Ectodermal cell (in vitro differentiated cells): ENCODE measurements at regions not wholly inside any gene's neighbourhood (a gene's known extent, or its start where the extent isn't known, plus 50 kb on each side); places are given as distances from the start of the nearest gene placed in this dataset.

ENCODE experiments used
- H3K27ac ChIP-seq: 2 replicates; pipeline ENCODE4 v1.7.0; 2013; ENCODE audit warnings: mild to moderate bottlenecking, low read depth, low read length; ENCODE audit not compliant: insufficient read depth, poor library complexity, severe bottlenecking
- H3K27me3 ChIP-seq: 2 replicates; pipeline ENCODE4 v1.7.0; 2013; ENCODE audit warnings: mild to moderate bottlenecking, low read length; ENCODE audit not compliant: insufficient read depth, control insufficient read depth, poor library complexity, severe bottlenecking
- H3K36me3 ChIP-seq: one replicate; pipeline ENCODE4 v1.7.0; 2013; ENCODE audit warnings: low read length; ENCODE audit not compliant: control insufficient read depth, insufficient read depth
- H3K4me1 ChIP-seq: one replicate; pipeline ENCODE4 v1.7.0; 2013; ENCODE audit warnings: low read length; ENCODE audit not compliant: control insufficient read depth, insufficient read depth
- H3K4me3 ChIP-seq: 2 replicates; pipeline ENCODE4 v1.7.0; 2013; ENCODE audit warnings: low read depth, low read length, control low read depth; ENCODE audit not compliant: insufficient read depth
- H3K9me3 ChIP-seq: 2 replicates; pipeline ENCODE4 v1.7.0; 2013; ENCODE audit warnings: mild to moderate bottlenecking, low read length, moderate library complexity; ENCODE audit not compliant: control insufficient read depth
- WGBS, 2 experiments: methylation state at CpG; one replicate each; pipeline ENCODE4 v1.1.7; 2013; ENCODE audit warnings: missing lambda C conversion rate in 2 of 2; 5-methylcytosine and 5-hydroxymethylcytosine counted together

DNA sequence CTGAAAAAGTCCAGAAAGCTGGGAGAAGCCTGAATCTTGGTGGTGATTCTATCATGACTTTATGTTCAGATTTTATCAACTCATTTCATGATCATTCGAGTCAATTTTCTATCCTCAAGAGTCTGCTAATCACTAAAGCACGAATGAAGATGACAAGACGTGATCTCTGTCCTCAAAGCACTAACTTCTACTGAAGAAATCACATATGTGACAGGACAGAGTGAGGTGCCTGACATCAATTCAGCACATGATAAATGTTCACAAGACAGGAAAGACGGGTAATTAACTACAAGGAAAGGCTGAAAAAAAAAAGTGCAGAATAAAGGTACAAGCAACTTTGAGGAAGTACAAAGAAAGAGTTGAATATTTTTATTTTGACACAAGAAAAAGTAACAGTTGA, 487.1 kb downstream of the EFNB2 start:
- H3K27me3 ChIP-seq = no peaks in the 10 kb centered on the region
- H3K36me3 ChIP-seq = no peaks in the 10 kb centered on the region
- 69 to 73% methylated on average over 4 of the region's 4 CpGs for WGBS, 2 experiments
- H3K4me1 ChIP-seq = no peaks in the 10 kb centered on the region
- H3K27ac ChIP-seq = no peak overlapping the region
- no peaks in the 10 kb centered on the region for H3K9me3 ChIP-seq
- H3K4me3 ChIP-seq = no peak overlapping the region

DNA sequence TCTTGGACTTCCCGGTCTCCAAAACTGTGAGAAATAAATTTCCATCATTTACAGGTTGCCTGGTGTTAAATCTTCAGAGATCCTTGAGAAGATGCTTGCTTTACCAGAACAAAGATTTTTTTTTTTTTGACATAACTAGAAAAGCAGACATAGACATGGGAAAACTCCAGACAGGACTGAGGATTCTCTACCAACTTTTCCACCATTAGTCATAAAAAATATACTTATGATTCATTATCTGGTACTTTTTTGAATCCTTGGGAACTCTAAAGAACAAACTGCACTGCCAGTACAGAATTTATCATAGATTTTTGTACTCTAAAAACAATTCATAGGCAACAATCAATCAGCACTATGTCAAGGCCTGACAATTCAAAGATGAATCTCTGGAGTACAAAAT, 487.6 kb downstream of the EFNB2 start:
- Histone ChIP-seq H3K27me3 (no peaks in the 10 kb centered on the region), H3K9me3 (no peaks in the 10 kb centered on the region), H3K4me3 (no peak overlapping the region), H3K36me3 (no peaks in the 10 kb centered on the region), H3K4me1 (no peaks in the 10 kb centered on the region), H3K27ac (no peak overlapping the region)
- 91 to 97% methylated on average over 1 of the region's 1 CpG for WGBS, 2 experiments

- Histone ChIP-seq H3K4me1 (no peaks in the 10 kb centered on the region), H3K27me3 (no peaks in the 10 kb centered on the region), H3K4me3 (no peak overlapping the region), H3K9me3 (no peaks in the 10 kb centered on the region), H3K36me3 (no peaks in the 10 kb centered on the region), H3K27ac (no peak overlapping the region)
- no CpG with 5 or more reads among the region's 1 CpG for WGBS, 2 experiments
Observed at GRCh38 chr13:106042996-106043581, 492.4 kb downstream of the EFNB2 start.

DNA sequence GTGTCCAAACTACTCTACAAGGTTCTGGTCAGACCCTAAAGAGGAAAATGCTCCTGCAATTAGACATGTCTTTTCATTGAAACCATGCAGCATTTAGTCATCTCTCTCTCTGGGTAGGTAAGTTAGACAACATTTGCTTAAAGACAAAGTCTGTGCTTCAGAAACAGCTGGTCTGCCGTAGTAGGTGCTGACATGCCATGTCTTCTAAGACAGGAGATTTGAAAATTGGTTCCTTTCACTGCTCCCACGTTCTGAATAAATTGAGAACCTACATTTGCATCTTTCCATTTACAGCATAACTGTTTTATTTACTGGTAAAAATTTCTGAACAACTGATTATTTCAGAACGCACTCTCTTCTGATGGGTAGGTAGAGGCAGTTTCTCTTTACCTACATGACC, 494.0 kb downstream of the EFNB2 start:
- WGBS, 2 experiments = 88 to 96% methylated on average over 3 of the region's 3 CpGs
- Histone ChIP-seq H3K9me3 (no peaks in the 10 kb centered on the region), H3K36me3 (no peaks in the 10 kb centered on the region), H3K4me1 (no peaks in the 10 kb centered on the region), H3K27ac (no peak overlapping the region), H3K4me3 (no peak overlapping the region), H3K27me3 (no peaks in the 10 kb centered on the region)

GRCh38 chr13:106038752-106039151, 496.7 kb downstream of the EFNB2 start:
- WGBS, 2 experiments = 87 to 91% methylated on average over 2 of the region's 2 CpGs
- H3K27ac ChIP-seq = no peak overlapping the region
- H3K4me1 ChIP-seq = no peaks in the 10 kb centered on the region
- no peak overlapping the region for H3K4me3 ChIP-seq
- H3K36me3 ChIP-seq = no peaks in the 10 kb centered on the region
- H3K27me3 ChIP-seq = no peaks in the 10 kb centered on the region
- no peaks in the 10 kb centered on the region for H3K9me3 ChIP-seq

GRCh38 chr13:106036870-106037269, 498.6 kb downstream of the EFNB2 start:
- no peak overlapping the region for H3K4me3 ChIP-seq
- H3K27me3 ChIP-seq = no peaks in the 10 kb centered on the region
- H3K36me3 ChIP-seq = no peaks in the 10 kb centered on the region
- 84% methylated on average over 6 of the region's 6 CpGs for WGBS, 2 experiments
- H3K4me1 ChIP-seq = no peaks in the 10 kb centered on the region
- no peak overlapping the region for H3K27ac ChIP-seq
- H3K9me3 ChIP-seq = no peaks in the 10 kb centered on the region

GRCh38 chr13:106034201-106034600, 501.3 kb downstream of the EFNB2 start:
- Histone ChIP-seq H3K36me3 (no peaks in the 10 kb centered on the region), H3K27ac (no peak overlapping the region), H3K27me3 (no peaks in the 10 kb centered on the region), H3K4me3 (no peak overlapping the region), H3K9me3 (no peaks in the 10 kb centered on the region), H3K4me1 (no peaks in the 10 kb centered on the region)
- WGBS, 2 experiments = 79 to 80% methylated on average over 6 of the region's 6 CpGs

DNA sequence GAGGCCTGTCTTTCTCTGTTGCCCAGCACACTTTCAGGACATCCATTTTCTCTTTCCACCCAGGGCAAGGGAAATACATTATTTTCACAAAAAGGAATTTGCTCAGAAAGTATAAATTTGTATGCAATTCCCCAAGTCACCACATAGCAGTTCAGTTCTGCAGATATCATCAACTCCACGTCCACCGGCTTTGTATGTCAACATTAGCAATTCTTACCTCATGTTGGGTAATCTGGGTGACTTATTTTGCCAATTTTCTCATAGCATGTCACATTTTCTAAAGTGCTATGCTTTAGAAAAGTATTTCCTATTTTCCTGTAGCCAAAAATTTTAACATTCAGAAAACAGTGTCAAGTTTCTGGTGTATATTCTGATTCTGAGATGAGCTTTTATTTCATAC, 501.8 kb downstream of the EFNB2 start:
- no peaks in the 10 kb centered on the region for H3K9me3 ChIP-seq
- H3K36me3 ChIP-seq = no peaks in the 10 kb centered on the region
- no peak overlapping the region for H3K27ac ChIP-seq
- no peaks in the 10 kb centered on the region for H3K4me1 ChIP-seq
- H3K4me3 ChIP-seq = no peak overlapping the region
- no peaks in the 10 kb centered on the region for H3K27me3 ChIP-seq
- 95 to 97% methylated on average over 2 of the region's 2 CpGs for WGBS, 2 experiments

GRCh38 chr13:106032441-106032840, 503.0 kb downstream of the EFNB2 start:
- Histone ChIP-seq H3K27me3 (no peaks in the 10 kb centered on the region), H3K4me3 (no peak overlapping the region), H3K36me3 (no peaks in the 10 kb centered on the region), H3K27ac (no peak overlapping the region), H3K4me1 (no peaks in the 10 kb centered on the region), H3K9me3 (no peaks in the 10 kb centered on the region)
- WGBS, 2 experiments = 98% methylated on average over 2 of the region's 2 CpGs

GRCh38 chr13:106029676-106030290, 505.7 kb downstream of the EFNB2 start:
- Histone ChIP-seq H3K4me1 (no peaks in the 10 kb centered on the region), H3K9me3 (no peaks in the 10 kb centered on the region), H3K4me3 (no peak overlapping the region), H3K27me3 (no peaks in the 10 kb centered on the region), H3K36me3 (no peaks in the 10 kb centered on the region), H3K27ac (no peak overlapping the region)
- 94 to 95% methylated on average over 7 of the region's 7 CpGs for WGBS, 2 experiments
